ENCODE measurements at regions not wholly inside any gene's neighbourhood (a gene's known extent, or its start where the extent isn't known, plus 50 kb on each side); places are given as distances from the start of the nearest gene placed in this dataset.
A peak's percentile ranks its signal among the peaks of the same experiment; 100 is the strongest.

- FAIRE-seq (no peak), DNase-seq (ENCODE audit: low read depth in 1 of 2, low spot score in 1 of 2) (no peak)
- CTCF ChIA-PET = no interaction called here
These were observed 191.4 kb downstream of the BUD13 start for GRCh38 chr11:116581349-116581748.

GRCh38 chr11:116580799-116581198 lies 192.0 kb downstream of the BUD13 start:
- CTCF ChIA-PET = no interaction called here
- peak overlapping the region; percentile 24; the same call in 1 of the 3 replicates for H3K4me3 ChIP-seq
- no peak for DNase-seq (ENCODE audit: low read depth in 1 of 2, low spot score in 1 of 2)
- no peak overlapping the region for H3K27ac ChIP-seq
- POLR2A ChIA-PET = no interaction called here
- no peaks in the 10 kb centered on the region for H3K9me3 ChIP-seq
- no peak for FAIRE-seq
- peak overlapping the region; percentile 61 for H3K4me2 ChIP-seq
- WGBS (ENCODE audit: missing lambda C conversion rate) = 3% methylated on average over 22 of the region's 38 CpGs
- no peaks in the 10 kb centered on the region for H3K4me1 ChIP-seq
- TF ChIP-seq JUNB (IDR thresholded peaks at IDR 0.05) = no peak
- ATAC-seq = no peak; a peak in 1 of 6 replicates

More at GRCh38 chr11:116581349-116581748, 191.4 kb downstream of the BUD13 start:
- WGBS (ENCODE audit: missing lambda C conversion rate) = 61% methylated on average over 10 of the region's 13 CpGs
- no peak overlapping the region for H3K27ac ChIP-seq
- H3K4me1 ChIP-seq = no peaks in the 10 kb centered on the region
- no peak overlapping the region for H3K4me3 ChIP-seq
- no peak for TF ChIP-seq CTCF (IDR thresholded peaks at IDR 0.05)
- TF ChIP-seq HDAC2 (IDR thresholded peaks at IDR 0.05) = no peak
- TF ChIP-seq BCL3 (IDR thresholded peaks at IDR 0.05) = no peak
- POLR2A ChIA-PET = no interaction called here
- no peaks in the 10 kb centered on the region for H3K9me3 ChIP-seq
- H3K4me2 ChIP-seq = no peak overlapping the region
- no peak for ATAC-seq

- CTCF ChIA-PET = no interaction called here
These were observed 192.7 kb downstream of the BUD13 start for GRCh38 chr11:116579857-116580727.

More at GRCh38 chr11:116579857-116580727, 192.7 kb downstream of the BUD13 start:
- TF ChIP-seq FOSL2 (IDR thresholded peaks at IDR 0.05) (no peak), FOSL2 (CRISPR knock-in tag; IDR thresholded peaks at IDR 0.05) (no peak), TFCP2L1 (CRISPR knock-in tag; IDR thresholded peaks at IDR 0.05) (no peak), NFE2L2 (conservative IDR thresholded peaks at IDR 0.05; ENCODE audit: low read length) (no peak), HES2 (IDR thresholded peaks at IDR 0.05) (no peak), JUN (IDR thresholded peaks at IDR 0.05) (no peak), POLR2A (IDR thresholded peaks at IDR 0.05; ENCODE audit: low read length) (no peak), RAD21 (conservative IDR thresholded peaks at IDR 0.05 in 1 of 2, IDR thresholded peaks at IDR 0.05 in 1 of 2) (no peak), ZFP36 (IDR thresholded peaks at IDR 0.05; ENCODE audit: borderline replicate concordance, partially characterized antibody) (no peak), E2F6 (IDR thresholded peaks at IDR 0.05; ENCODE audit: borderline replicate concordance, low read depth) (no peak), ATOH8 (CRISPR knock-in tag; IDR thresholded peaks at IDR 0.05; ENCODE audit: low read depth) (no peak), CBX8 (IDR thresholded peaks at IDR 0.05) (no peak), POLR2AphosphoS2 (conservative IDR thresholded peaks at IDR 0.05; ENCODE audit: low read length) (no peak)
- Histone ChIP-seq H3K27ac (no peak overlapping the region), H3K4me3 (peak overlapping the region; percentile 24; the same call in 1 of the 3 replicates), H3K9me3 (no peaks in the 10 kb centered on the region), H3K4me2 (peak overlapping the region; percentile 61), H3K4me1 (no peaks in the 10 kb centered on the region)
- FAIRE-seq (no peak), ATAC-seq (no peak), DNase-seq (ENCODE audit: low read depth in 1 of 2, low spot score in 1 of 2) (no peak)
- POLR2A ChIA-PET = no interaction called here
- 24% methylated on average over 37 of the region's 76 CpGs for WGBS (ENCODE audit: missing lambda C conversion rate)
